ENCODE measurements at regions not wholly inside any gene's neighbourhood (a gene's known extent, or its start where the extent isn't known, plus 50 kb on each side); places are given as distances from the start of the nearest gene placed in this dataset.

GRCh38 chr3:39751286-39751685 is 58.1 kb upstream of the MYRIP start:
- no peak for DNase-seq

GRCh38 chr3:39752019-39752637 is 57.3 kb upstream of the MYRIP start:
- DNase-seq: no peak

GRCh38 chr3:39752751-39753150 is 56.7 kb upstream of the MYRIP start:
- DNase-seq: no peak

GRCh38 chr3:39753391-39753790 is 56.0 kb upstream of the MYRIP start:
- no peak for DNase-seq

DNA sequence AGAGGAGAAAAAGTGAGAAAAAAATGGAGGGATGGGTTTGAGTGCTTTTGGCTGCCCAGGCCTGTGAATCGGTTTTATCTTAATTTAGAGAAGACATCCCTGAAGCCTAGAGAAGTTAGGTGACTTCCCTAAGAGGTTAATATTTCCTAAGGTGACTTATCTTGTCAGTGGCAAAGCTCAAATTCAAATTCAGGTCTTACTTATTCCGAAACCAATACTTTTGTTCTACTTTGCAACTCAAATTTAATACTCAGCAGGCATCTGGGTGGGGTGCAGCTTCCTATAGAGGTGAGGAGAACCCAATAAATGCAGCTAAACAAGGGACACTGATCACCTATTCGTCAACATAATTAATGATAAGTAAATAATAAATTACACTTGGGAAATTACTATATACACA is 54.9 kb upstream of the MYRIP start:
- no peak for DNase-seq

DNA sequence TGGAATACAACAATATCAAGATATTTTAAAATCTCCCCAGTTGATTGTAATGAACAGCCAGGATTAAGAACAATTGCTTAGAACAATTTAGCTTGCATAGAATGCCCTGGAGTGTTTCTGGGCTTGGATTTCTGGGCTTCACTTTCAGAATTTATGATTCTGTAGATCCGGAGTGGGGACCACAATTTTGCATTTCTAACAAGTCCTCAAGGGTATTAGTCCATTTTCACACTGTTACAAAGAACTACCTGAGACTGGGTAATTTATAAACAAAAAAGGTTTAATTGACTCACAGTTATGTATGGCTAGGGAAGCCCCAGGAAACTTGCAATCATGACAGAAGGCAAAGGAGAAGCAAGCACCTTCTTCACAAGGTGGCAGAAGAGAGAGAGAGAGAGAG is 54.3 kb upstream of the MYRIP start:
- DNase-seq: no peak

DNA sequence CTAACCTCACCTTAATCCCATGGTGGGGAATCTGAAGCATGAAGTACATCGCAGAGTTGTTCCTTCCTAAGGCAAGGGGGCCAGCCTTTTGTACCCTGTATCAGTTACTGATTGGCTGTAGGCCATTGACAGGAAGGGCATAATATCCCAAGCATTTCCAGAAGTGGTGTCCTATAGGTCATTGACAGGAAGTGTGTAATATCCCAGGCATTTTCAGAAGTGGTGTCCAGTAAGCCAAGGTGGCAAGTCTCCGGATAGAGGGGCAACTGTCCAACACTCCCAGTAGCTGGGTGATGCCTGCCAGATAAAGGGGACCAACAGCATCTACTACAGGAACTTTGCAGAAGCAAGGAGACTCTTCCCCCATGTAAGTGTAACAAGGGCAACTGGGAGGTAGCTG is 52.1 kb upstream of the MYRIP start:
- DNase-seq: no peak

All from NCI-H226 (cell line).